Ureter (tissue), 1 donor: ENCODE measurements at regions not wholly inside any gene's neighbourhood (a gene's known extent, or its start where the extent isn't known, plus 50 kb on each side); places are given as distances from the start of the nearest gene placed in this dataset.
"Not testable (repeated sequence)": the region's sequence is repeated elsewhere in the genome, so short reads cannot be mapped to it uniquely, and the experiment has no call there.

Experiments used
- DNase-seq: peaks from one replicate; pipeline ENCODE4 v3.0.0-alpha.2; 2020; ENCODE audit warnings: low spot score
- donor health status: DM: yes; HTN: yes; CAD: no.

GRCh38 chr13:19123502-19123901, 58.1 kb downstream of the TUBA3C start:
- DNase-seq = no peak

GRCh38 chr13:19117913-19118739, 63.5 kb downstream of the TUBA3C start:
- no peak for DNase-seq

- DNase-seq = not testable (repeated sequence)
Observed at GRCh38 chr13:19109225-19109624, 72.4 kb downstream of the TUBA3C start.

- DNase-seq = no peak
Observed at GRCh38 chr13:19103140-19103539, 78.5 kb downstream of the TUBA3C start.

- no peak for DNase-seq
Observed at GRCh38 chr13:19093369-19093768, 88.3 kb downstream of the TUBA3C start.

GRCh38 chr13:19090495-19090894, 91.1 kb downstream of the TUBA3C start:
- DNase-seq = peak; percentile 35

- DNase-seq = peak; percentile 34
Observed at GRCh38 chr13:19089315-19089714, 92.3 kb downstream of the TUBA3C start.

- peak; percentile 28 for DNase-seq
Observed at GRCh38 chr13:19088416-19088815, 93.2 kb downstream of the TUBA3C start.

- peak; percentile 32 for DNase-seq
Observed at GRCh38 chr13:19085876-19086275, 95.7 kb downstream of the TUBA3C start.

GRCh38 chr13:19085258-19085657, 96.4 kb downstream of the TUBA3C start:
- peak; percentile 22 for DNase-seq

GRCh38 chr13:19083340-19083739, 98.3 kb downstream of the TUBA3C start:
- DNase-seq = no peak

- peak; percentile 26 for DNase-seq
Observed at GRCh38 chr13:19075418-19075817, 106.2 kb downstream of the TUBA3C start.

GRCh38 chr13:19074519-19074918, 107.1 kb downstream of the TUBA3C start:
- DNase-seq = no peak

GRCh38 chr13:19074106-19074505, 107.5 kb downstream of the TUBA3C start:
- DNase-seq = not testable (repeated sequence)

- DNase-seq = not testable (repeated sequence)
Observed at GRCh38 chr13:19072956-19073706, 108.5 kb downstream of the TUBA3C start.

GRCh38 chr13:19072543-19072942, 109.1 kb downstream of the TUBA3C start:
- peak; percentile 34 for DNase-seq

GRCh38 chr13:19071161-19071936, 110.3 kb downstream of the TUBA3C start:
- peak; percentile 28 for DNase-seq

- DNase-seq = peak; percentile 19
Observed at GRCh38 chr13:19070398-19070735, 111.3 kb downstream of the TUBA3C start.

- peak; percentile 20 for DNase-seq
Observed at GRCh38 chr13:19069684-19070397, 111.8 kb downstream of the TUBA3C start.

- peak; percentile 18 for DNase-seq
Observed at GRCh38 chr13:19068691-19069090, 112.9 kb downstream of the TUBA3C start.

- DNase-seq = no peak
Observed at GRCh38 chr13:19067767-19068166, 113.9 kb downstream of the TUBA3C start.

GRCh38 chr13:19062801-19063200, 118.8 kb downstream of the TUBA3C start:
- DNase-seq = peak; percentile 29
